HEK293 (cell line): ENCODE measurements at regions not wholly inside any gene's neighbourhood (a gene's known extent, or its start where the extent isn't known, plus 50 kb on each side); places are given as distances from the start of the nearest gene placed in this dataset.
A peak's percentile ranks its signal among the peaks of the same experiment; 100 is the strongest.

ENCODE experiments used
- CTCF ChIA-PET: fragments of 350-600 bp; formaldehyde crosslinking; extraction: SDS; loops from one replicate; lab custom pipeline; 2021; ENCODE audit warnings: antibody characterized with exemption; lab: Yijun Ruan, JAX
- POLR2A ChIA-PET: fragments of 300-600 bp; formaldehyde crosslinking; extraction: SDS; loops from one replicate; lab custom pipeline; 2020; ENCODE audit warnings: antibody characterized with exemption, inconsistent platforms; lab: Yijun Ruan, JAX
- H3K27ac ChIP-seq: fragments of 200-500 bp; sonication (Bioruptor generic); 2 replicates; pipeline ENCODE4 v1.5.1; 2014; ENCODE audit warnings: low read depth, low read length, control low read depth, inconsistent platforms; ENCODE audit errors: extremely low read depth
- H3K36me3 ChIP-seq, 2 experiments: fragments of 200-500 bp in 1 of 2; sonication (Bioruptor generic) in 1 of 2; 1 replicate in 1 of 2; 2 replicates in 1 of 2; pipeline ENCODE4 v1.5.1; 2014 to 2017; ENCODE audit warnings: inconsistent platforms in 2 of 2, low read length in 2 of 2; ENCODE audit not compliant: control insufficient read depth in 2 of 2, insufficient read depth in 1 of 2
- H3K4me1 ChIP-seq: fragments of 200-500 bp; sonication (Bioruptor generic); 2 replicates; pipeline ENCODE4 v1.5.1; 2014; ENCODE audit warnings: mild to moderate bottlenecking, low read length, inconsistent platforms; ENCODE audit not compliant: control insufficient read depth, insufficient read depth
- H3K4me3 ChIP-seq: 2 replicates; pipeline ENCODE4 v1.5.1; 2011; ENCODE audit warnings: low read depth, mild to moderate bottlenecking, control low read depth, low read length, moderate library complexity
- H3K9me3 ChIP-seq: fragments of 200-500 bp; sonication (Bioruptor generic); 2 replicates; pipeline ENCODE4 v1.5.1; 2014; ENCODE audit warnings: low read depth, low read length, inconsistent platforms; ENCODE audit not compliant: control insufficient read depth, insufficient read depth
- FEZF1 ChIP-seq: fragments of 450-650 bp; formaldehyde crosslinking; IDR thresholded peaks from 2 replicates; pipeline ENCODE4 v1.5.1; 2016; ENCODE audit warnings: missing biosample characterization, missing genetic modification characterization
- MZF1 ChIP-seq: fragments of 450-650 bp; formaldehyde crosslinking; IDR thresholded peaks from 2 replicates; pipeline ENCODE4 v1.5.1; 2017; ENCODE audit warnings: missing biosample characterization, missing genetic modification characterization, borderline replicate concordance
- PRDM1 ChIP-seq: fragments of 450-650 bp; formaldehyde crosslinking; IDR thresholded peaks from 2 replicates; pipeline ENCODE4; 2016; ENCODE audit warnings: missing biosample characterization, missing genetic modification characterization
- SCRT1 ChIP-seq: fragments of 450-650 bp; formaldehyde crosslinking; IDR thresholded peaks from 2 replicates; pipeline ENCODE4 v1.5.1; 2016; ENCODE audit warnings: missing biosample characterization, missing genetic modification characterization, borderline replicate concordance
- SCRT2 ChIP-seq: fragments of 450-650 bp; formaldehyde crosslinking; IDR thresholded peaks from 2 replicates; pipeline ENCODE4 v1.5.1; 2016; ENCODE audit warnings: missing biosample characterization, missing genetic modification characterization
- SP2 ChIP-seq: fragments of 450-650 bp; formaldehyde crosslinking; IDR thresholded peaks from 2 replicates; pipeline ENCODE4 v1.5.1; 2016; ENCODE audit warnings: missing biosample characterization, missing genetic modification characterization
- WT1 ChIP-seq: fragments of 450-650 bp; formaldehyde crosslinking; IDR thresholded peaks from 2 replicates; pipeline ENCODE4 v1.5.1; 2016; ENCODE audit warnings: missing biosample characterization, missing genetic modification characterization
- ZBTB21 ChIP-seq: fragments of 450-650 bp; formaldehyde crosslinking; IDR thresholded peaks from 2 replicates; pipeline ENCODE4 v1.5.1; 2017; ENCODE audit warnings: missing biosample characterization, missing genetic modification characterization
- ZIC2 ChIP-seq: fragments of 450-650 bp; formaldehyde crosslinking; IDR thresholded peaks from 2 replicates; pipeline ENCODE4 v1.5.1; 2016; ENCODE audit warnings: missing biosample characterization, missing genetic modification characterization
- ZNF112 ChIP-seq: fragments of 450-650 bp; formaldehyde crosslinking; IDR thresholded peaks from 2 replicates; pipeline ENCODE4 v1.5.0; 2017; ENCODE audit warnings: missing biosample characterization, missing genetic modification characterization
- ZNF2 ChIP-seq: fragments of 450-650 bp; formaldehyde crosslinking; IDR thresholded peaks from 2 replicates; pipeline ENCODE4 v1.5.1; 2016; ENCODE audit warnings: missing biosample characterization, missing genetic modification characterization
- ZNF335 ChIP-seq: fragments of 450-650 bp; formaldehyde crosslinking; conservative IDR thresholded peaks from 2 replicates; pipeline ENCODE4 v1.5.1; 2016; ENCODE audit warnings: missing biosample characterization, missing genetic modification characterization
- ZNF391 ChIP-seq: fragments of 450-650 bp; formaldehyde crosslinking; IDR thresholded peaks from 2 replicates; pipeline ENCODE4 v1.5.1; 2016; ENCODE audit warnings: low read depth, missing biosample characterization, missing genetic modification characterization, borderline replicate concordance
- ZNF530 ChIP-seq: fragments of 450-650 bp; formaldehyde crosslinking; IDR thresholded peaks from 2 replicates; pipeline ENCODE4 v1.5.1; 2016; ENCODE audit warnings: low read depth, missing biosample characterization, missing genetic modification characterization
- ZNF544 ChIP-seq: fragments of 450-650 bp; formaldehyde crosslinking; IDR thresholded peaks from 2 replicates; pipeline ENCODE4 v1.5.0; 2017; ENCODE audit warnings: missing biosample characterization, missing genetic modification characterization
- ZNF610 ChIP-seq: fragments of 450-650 bp; formaldehyde crosslinking; IDR thresholded peaks from 2 replicates; pipeline ENCODE4 v1.5.1; 2016; ENCODE audit warnings: missing biosample characterization, missing genetic modification characterization, borderline replicate concordance
- ZNF654 ChIP-seq: fragments of 450-650 bp; formaldehyde crosslinking; IDR thresholded peaks from 2 replicates; pipeline ENCODE4 v1.5.1; 2016; ENCODE audit warnings: low read depth, missing biosample characterization, missing genetic modification characterization
- ZNF792 ChIP-seq: fragments of 450-650 bp; formaldehyde crosslinking; IDR thresholded peaks from 2 replicates; pipeline ENCODE4 v1.5.1; 2016; ENCODE audit warnings: missing biosample characterization, missing genetic modification characterization
- ZNF843 ChIP-seq: fragments of 450-650 bp; formaldehyde crosslinking; IDR thresholded peaks from 2 replicates; pipeline ENCODE4 v1.5.1; 2016; ENCODE audit warnings: missing biosample characterization, missing genetic modification characterization
- TF ChIP-seq, protein P1 (sequence below): fragments of 450-650 bp; formaldehyde crosslinking; IDR thresholded peaks from 2 replicates; pipeline ENCODE4 v1.5.1; 2016; ENCODE audit warnings: missing biosample characterization, missing genetic modification characterization, borderline replicate concordance
- TF ChIP-seq, protein P2 (sequence below): sonication (generic); formaldehyde crosslinking; IDR thresholded peaks from 2 replicates; pipeline ENCODE4 v1.8.1; 2022; ENCODE audit warnings: mild to moderate bottlenecking, moderate library complexity, missing genetic modification reagents

DNA sequence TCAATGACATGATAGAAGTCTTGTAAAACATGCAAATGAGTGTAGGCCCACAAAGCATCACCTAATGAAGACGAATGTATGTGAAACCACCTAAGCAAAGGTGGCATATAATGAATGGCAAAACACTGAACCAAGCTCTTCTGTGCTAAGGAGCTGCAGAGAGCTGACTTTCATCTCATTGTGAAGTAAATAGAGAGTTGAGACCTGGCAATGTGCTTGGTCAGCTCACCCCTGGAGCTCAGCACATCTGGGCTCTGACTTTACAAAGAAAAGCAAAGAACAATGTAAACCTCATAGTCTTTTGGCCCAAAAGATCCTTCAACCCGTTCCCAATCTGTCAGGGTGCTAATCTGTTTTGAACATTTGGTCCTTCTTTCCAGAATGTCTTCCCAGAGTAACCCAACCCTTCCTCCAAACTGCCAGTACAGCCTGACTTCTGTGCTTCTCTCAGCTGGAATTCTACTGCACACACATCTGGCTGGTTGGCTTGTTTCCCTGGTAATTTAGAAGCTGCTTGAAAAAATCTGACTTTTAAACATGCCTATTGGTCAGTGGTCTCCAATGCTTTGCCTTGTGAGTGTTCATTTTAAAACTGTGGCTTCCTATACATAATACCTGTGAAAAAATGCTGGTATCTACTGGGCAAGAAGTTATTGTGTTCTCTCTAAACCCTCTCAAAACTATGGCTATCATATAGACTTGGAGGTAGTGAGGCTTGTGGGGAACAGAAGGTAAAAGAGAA is 101.7 kb downstream of the CD200R1L start (continued):
- TF ChIP-seq WT1: no peak
- no peak for TF ChIP-seq ZNF2

DNA sequence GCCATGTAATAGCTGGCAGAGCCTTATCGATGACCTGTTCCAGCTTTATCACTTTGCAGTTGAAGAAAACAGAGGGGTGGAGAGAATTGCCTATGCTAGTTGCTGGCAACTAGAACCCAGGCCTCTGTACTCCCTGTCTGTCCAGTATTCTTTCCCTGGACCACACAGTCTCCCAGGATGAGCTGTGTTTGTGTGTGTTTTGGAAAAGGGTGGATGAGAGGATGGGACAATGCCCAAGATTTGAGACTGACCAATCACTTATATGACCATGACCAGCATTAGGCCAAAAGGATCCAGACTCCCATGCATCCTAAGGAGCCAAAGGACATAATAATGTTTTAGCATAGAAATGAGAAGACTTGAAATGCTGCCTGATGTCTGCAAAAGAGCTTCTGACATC is 102.6 kb downstream of the CD200R1L start:
- POLR2A ChIA-PET: interaction anchor here (0.6 kb wide), 1 partner anchor 47 kb away, joined by 3 read pairs; no protein-coding TSS in a partner anchor
- no peaks in the 10 kb centered on the region; the same call in 1 of the 2 replicates for H3K4me1 ChIP-seq
- H3K9me3 ChIP-seq: no peaks in the 10 kb centered on the region
- H3K36me3 ChIP-seq: no peaks in the 10 kb centered on the region
- TF ChIP-seq ZNF792 (tag by site-specific recombination) (no peak), ZNF654 (tag by site-specific recombination) (no peak), SP2 (tag by site-specific recombination) (no peak), ZNF112 (tag by site-specific recombination) (no peak), ZNF610 (tag by site-specific recombination) (no peak), ZNF544 (tag by site-specific recombination) (no peak), ZNF530 (tag by site-specific recombination) (no peak), MZF1 (tag by site-specific recombination) (no peak), ZNF335 (tag by site-specific recombination) (no peak), ZNF843 (no peak), PRDM1 (tag by site-specific recombination) (no peak), FEZF1 (tag by site-specific recombination) (no peak), ZNF391 (tag by site-specific recombination) (no peak)
- TF ChIP-seq, protein P1, sequence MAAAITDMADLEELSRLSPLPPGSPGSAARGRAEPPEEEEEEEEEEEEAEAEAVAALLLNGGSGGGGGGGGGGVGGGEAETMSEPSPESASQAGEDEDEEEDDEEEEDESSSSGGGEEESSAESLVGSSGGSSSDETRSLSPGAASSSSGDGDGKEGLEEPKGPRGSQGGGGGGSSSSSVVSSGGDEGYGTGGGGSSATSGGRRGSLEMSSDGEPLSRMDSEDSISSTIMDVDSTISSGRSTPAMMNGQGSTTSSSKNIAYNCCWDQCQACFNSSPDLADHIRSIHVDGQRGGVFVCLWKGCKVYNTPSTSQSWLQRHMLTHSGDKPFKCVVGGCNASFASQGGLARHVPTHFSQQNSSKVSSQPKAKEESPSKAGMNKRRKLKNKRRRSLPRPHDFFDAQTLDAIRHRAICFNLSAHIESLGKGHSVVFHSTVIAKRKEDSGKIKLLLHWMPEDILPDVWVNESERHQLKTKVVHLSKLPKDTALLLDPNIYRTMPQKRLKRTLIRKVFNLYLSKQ: no peak
- TF ChIP-seq, protein P2, sequence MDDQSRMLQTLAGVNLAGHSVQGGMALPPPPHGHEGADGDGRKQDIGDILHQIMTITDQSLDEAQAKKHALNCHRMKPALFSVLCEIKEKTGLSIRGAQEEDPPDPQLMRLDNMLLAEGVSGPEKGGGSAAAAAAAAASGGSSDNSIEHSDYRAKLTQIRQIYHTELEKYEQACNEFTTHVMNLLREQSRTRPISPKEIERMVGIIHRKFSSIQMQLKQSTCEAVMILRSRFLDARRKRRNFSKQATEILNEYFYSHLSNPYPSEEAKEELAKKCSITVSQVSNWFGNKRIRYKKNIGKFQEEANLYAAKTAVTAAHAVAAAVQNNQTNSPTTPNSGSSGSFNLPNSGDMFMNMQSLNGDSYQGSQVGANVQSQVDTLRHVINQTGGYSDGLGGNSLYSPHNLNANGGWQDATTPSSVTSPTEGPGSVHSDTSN (CRISPR knock-in tag): no peak
- TF ChIP-seq, all 188 proteins: peak for 0
- Histone ChIP-seq H3K27ac (no peak overlapping the region), H3K4me3 (no peak overlapping the region)
- CTCF ChIA-PET: interaction anchor here (0.7 to 0.9 kb wide), 2 partner anchors 95 to 247 kb away, joined by 3 to 4 read pairs; partner anchors contain the start of gene GTPBP8

DNA sequence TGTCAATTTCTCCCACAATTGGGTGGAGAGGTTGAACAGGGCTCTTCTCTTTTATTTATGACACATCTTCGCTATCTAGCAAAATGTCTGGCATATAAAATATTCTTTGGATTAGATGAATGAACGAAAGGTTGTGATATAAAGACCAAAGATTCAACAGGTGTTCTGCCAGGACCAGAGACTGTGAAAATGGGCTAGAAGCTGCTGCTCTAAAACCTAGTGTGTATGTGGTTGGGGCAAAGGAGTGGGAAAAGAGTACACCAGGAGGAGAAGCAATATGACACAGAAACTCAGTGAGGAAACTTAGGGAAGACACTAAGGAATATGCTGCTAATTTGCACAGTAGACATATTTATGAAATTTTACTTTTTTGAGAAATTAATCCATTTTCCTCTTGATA is 102.0 kb upstream of the CCDC80 start:
- H3K4me3 ChIP-seq: no peak overlapping the region
- H3K4me1 ChIP-seq: no peaks in the 10 kb centered on the region; the same call in 1 of the 2 replicates
- H3K36me3 ChIP-seq: no peaks in the 10 kb centered on the region
- H3K9me3 ChIP-seq: no peaks in the 10 kb centered on the region
- POLR2A ChIA-PET: no interaction called here
- peak; percentile 63 for TF ChIP-seq SCRT2 (tag by site-specific recombination)
- TF ChIP-seq SCRT1 (tag by site-specific recombination): peak; percentile 62; the same call in 1 of the 2 replicates
- TF ChIP-seq ZBTB21 (tag by site-specific recombination): no peak
- no peak for TF ChIP-seq ZIC2 (tag by site-specific recombination)
- no peak overlapping the region for H3K27ac ChIP-seq
- CTCF ChIA-PET: interaction anchor here (0.7 to 1.3 kb wide), 2 partner anchors 8 kb away, joined by 4 to 5 read pairs; no protein-coding TSS in a partner anchor
